Neural cell (in vitro differentiated cells): ENCODE measurements at regions not wholly inside any gene's neighbourhood (a gene's known extent, or its start where the extent isn't known, plus 50 kb on each side); places are given as distances from the start of the nearest gene placed in this dataset.

Experiments
- H2AFZ ChIP-seq: fragments of 200-600, 300-800 bp; sonication (generic), shearing (Covaris generic); 2 replicates; pipeline ENCODE4 v1.6.0; 2014; ENCODE audit warnings: low read depth, mild to moderate bottlenecking, antibody characterized with exemption, low read length, moderate library complexity
- H3F3A ChIP-seq: fragments of 200-600 bp; shearing (Covaris generic); 2 replicates; pipeline ENCODE4 v1.6.1; 2016; ENCODE audit warnings: mild to moderate bottlenecking, moderate library complexity, mixed read lengths, antibody characterized with exemption, low read length; ENCODE audit not compliant: insufficient read depth, poor library complexity, severe bottlenecking
- H3K27ac ChIP-seq: fragments of 200-600, 300-800 bp; sonication (generic), shearing (Covaris generic); 2 replicates; pipeline ENCODE4 v1.5.1; 2014; ENCODE audit warnings: mild to moderate bottlenecking, low read length, moderate library complexity
- H3K27me3 ChIP-seq: fragments of 300-800, 200-600 bp; sonication (generic), shearing (Covaris generic); 2 replicates; pipeline ENCODE4 v1.6.0; 2014; ENCODE audit warnings: mild to moderate bottlenecking, low read depth, low read length, moderate library complexity; ENCODE audit not compliant: insufficient read depth
- H3K36me3 ChIP-seq: fragments of 300-800, 200-600 bp; sonication (generic), shearing (Covaris generic); 2 replicates; pipeline ENCODE4 v1.5.1; 2014; ENCODE audit warnings: mild to moderate bottlenecking, antibody characterized with exemption, low read length, moderate library complexity; ENCODE audit not compliant: insufficient read depth
- H3K4me2 ChIP-seq: fragments of 300-800, 200-600 bp; sonication (generic), shearing (Covaris generic); 2 replicates; pipeline ENCODE4 v1.6.0; 2014; ENCODE audit warnings: mild to moderate bottlenecking, low read length
- H3K4me3 ChIP-seq: fragments of 300-800, 200-600 bp; sonication (generic), shearing (Covaris generic); 2 replicates; pipeline ENCODE4 v1.5.1; 2014; ENCODE audit warnings: mild to moderate bottlenecking, low read length, moderate library complexity
- H3K79me2 ChIP-seq: fragments of 200-600 bp; shearing (Covaris generic); replicated peaks from 2 replicates; pipeline ENCODE4 v1.6.0; 2014; ENCODE audit warnings: mild to moderate bottlenecking, low read length, moderate library complexity; ENCODE audit not compliant: insufficient read depth
- H3K9ac ChIP-seq: fragments of 300-800, 200-600 bp; sonication (generic), shearing (Covaris generic); 2 replicates; pipeline ENCODE4 v1.6.1; 2016; ENCODE audit warnings: mild to moderate bottlenecking, low read length, mixed read lengths
- H3K9me2 ChIP-seq: fragments of 200-600 bp; shearing (Covaris generic); 2 replicates; pipeline ENCODE4 v1.6.1; 2016; ENCODE audit warnings: mild to moderate bottlenecking, low read length, mixed read lengths; ENCODE audit not compliant: insufficient read depth
- H3K9me3 ChIP-seq: fragments of 200-600, 300-800 bp; sonication (generic), shearing (Covaris generic); 2 replicates; pipeline ENCODE4 v1.6.1; 2016; ENCODE audit warnings: mild to moderate bottlenecking, mixed run types, low read length, moderate library complexity, mixed read lengths
- H4K20me1 ChIP-seq: fragments of 200-600 bp; shearing (Covaris generic); 2 replicates; pipeline ENCODE4 v1.6.1; 2016; ENCODE audit warnings: mild to moderate bottlenecking, mixed run types; ENCODE audit not compliant: insufficient read depth
- CTCF ChIP-seq: fragments of 450-650 bp; IDR thresholded peaks from 2 replicates; pipeline ENCODE4 v1.5.1; 2014; ENCODE audit warnings: antibody characterized with exemption, mild to moderate bottlenecking, moderate library complexity; ENCODE audit not compliant: poor library complexity, severe bottlenecking
- EP300 ChIP-seq: fragments of 450-650 bp; conservative IDR thresholded peaks from 2 replicates; pipeline ENCODE4 v1.6.1; 2014; ENCODE audit warnings: antibody characterized with exemption, mild to moderate bottlenecking, moderate library complexity; ENCODE audit not compliant: poor library complexity, severe bottlenecking
- EZH2 ChIP-seq: fragments of 200-600, 300-800 bp; shearing (Covaris generic), sonication (generic); IDR thresholded peaks from 2 replicates; pipeline ENCODE4 v1.6.1; 2014; ENCODE audit warnings: antibody characterized with exemption, low read length, borderline replicate concordance, mild to moderate bottlenecking; ENCODE audit not compliant: insufficient read depth, poor library complexity, severe bottlenecking
- MXI1 ChIP-seq: fragments of 450-650 bp; conservative IDR thresholded peaks from 2 replicates; pipeline ENCODE4 v1.6.1; 2014; ENCODE audit warnings: antibody characterized with exemption, mild to moderate bottlenecking; ENCODE audit not compliant: poor library complexity, severe bottlenecking
- POLR2AphosphoS5 ChIP-seq: IDR thresholded peaks from 2 replicates; pipeline ENCODE4 v1.6.1; 2012
- RAD21 ChIP-seq: fragments of 450-650 bp; conservative IDR thresholded peaks from 2 replicates; pipeline ENCODE4 v1.6.1; 2014; ENCODE audit warnings: antibody characterized with exemption, mild to moderate bottlenecking, moderate library complexity
- REST ChIP-seq: IDR thresholded peaks from 2 replicates; pipeline ENCODE4 v1.6.1; 2012; ENCODE audit warnings: borderline replicate concordance
- SMC3 ChIP-seq: fragments of 450-650 bp; conservative IDR thresholded peaks from 2 replicates; pipeline ENCODE4 v1.6.1; 2014; ENCODE audit warnings: antibody characterized with exemption, mild to moderate bottlenecking, moderate library complexity; ENCODE audit not compliant: poor library complexity
- TAF1 ChIP-seq: IDR thresholded peaks from 2 replicates; pipeline ENCODE4 v1.6.1; 2012; ENCODE audit warnings: low read depth

- H3K9ac ChIP-seq, result no peak overlapping the region
- H2AFZ ChIP-seq, result no peak overlapping the region
- no peaks in the 10 kb centered on the region for H3K79me2 ChIP-seq
- no peaks in the 10 kb centered on the region for H3K9me3 ChIP-seq
- H3K9me2 ChIP-seq, result no peaks in the 10 kb centered on the region
- H3K27ac ChIP-seq, result no peak overlapping the region
- H3K4me3 ChIP-seq, result no peak overlapping the region
- no peaks in the 10 kb centered on the region for H4K20me1 ChIP-seq
- H3K36me3 ChIP-seq, result no peaks in the 10 kb centered on the region
- TF ChIP-seq EZH2, result no peak
- TF ChIP-seq CTCF, result no peak
- TF ChIP-seq MXI1, result no peak
- no peak for TF ChIP-seq REST
- TF ChIP-seq TAF1, result no peak
- no peak for TF ChIP-seq EP300
- no peak for TF ChIP-seq SMC3
- no peak for TF ChIP-seq RAD21
- no peak for TF ChIP-seq POLR2AphosphoS5
- H3F3A ChIP-seq, result no peaks in the 10 kb centered on the region
- no peak overlapping the region for H3K4me2 ChIP-seq
- H3K27me3 ChIP-seq, result no peaks in the 10 kb centered on the region
Measured at GRCh38 chr5:120910629-120911028, 446.5 kb downstream of the PRR16 start.

GRCh38 chr5:120913396-120913795 lies 449.3 kb downstream of the PRR16 start:
- Histone ChIP-seq H3K4me3 (no peak overlapping the region), H2AFZ (no peak overlapping the region), H3K27me3 (no peaks in the 10 kb centered on the region), H4K20me1 (no peaks in the 10 kb centered on the region), H3K36me3 (no peaks in the 10 kb centered on the region), H3K4me2 (no peak overlapping the region), H3K9ac (no peak overlapping the region), H3K9me2 (no peaks in the 10 kb centered on the region), H3F3A (no peaks in the 10 kb centered on the region), H3K79me2 (no peaks in the 10 kb centered on the region), H3K27ac (no peak overlapping the region), H3K9me3 (no peaks in the 10 kb centered on the region)
- TF ChIP-seq EP300 (no peak), RAD21 (no peak), REST (no peak), MXI1 (no peak), EZH2 (no peak), POLR2AphosphoS5 (no peak), SMC3 (no peak), TAF1 (no peak), CTCF (no peak)
